B cell (primary cell): ENCODE measurements at regions not wholly inside any gene's neighbourhood (a gene's known extent, or its start where the extent isn't known, plus 50 kb on each side); places are given as distances from the start of the nearest gene placed in this dataset.

Experiments used
- ATAC-seq: fragments of 200-7000 bp; cut with Tn5 transposase; one replicate; pipeline ENCODE4 v1.10.0; 2021; ENCODE audit warnings: low read depth, mild to moderate bottlenecking, moderate number of reproducible peaks, moderate library complexity
- CTCF ChIA-PET: fragments of 350-600 bp; sonication (Branson Sonifier 250); formaldehyde crosslinking; loops from one replicate; lab custom pipeline; 2021; ENCODE audit warnings: antibody characterized with exemption, inconsistent platforms; lab: Charles Lee
- POLR2A ChIA-PET: fragments of 350-600 bp; sonication (Branson Sonifier 250); formaldehyde crosslinking; loops from one replicate; lab custom pipeline; 2021; ENCODE audit warnings: antibody characterized with exemption; lab: Charles Lee
- DNase-seq: peaks from one replicate; pipeline ENCODE4 v3.0.0; 2013
- H2AFZ ChIP-seq: 2 replicates; pipeline ENCODE4 v1.6.1; 2012; ENCODE audit warnings: mild to moderate bottlenecking, low read depth, low read length; ENCODE audit not compliant: insufficient read depth, poor library complexity, severe bottlenecking
- H3K27ac ChIP-seq, 2 donors: 1 replicate in 1 of 2; 2 replicates in 1 of 2; pipeline ENCODE4 v1.5.1; 2012 to 2013; ENCODE audit warnings: low read length in 2 of 2, mild to moderate bottlenecking in 2 of 2, moderate library complexity in 1 of 2
- H3K27me3 ChIP-seq, 4 experiments: fragments of 200-600 bp in 1 of 4; sonication (generic) in 1 of 4; replicated peaks in 1 of 4; 1 replicate in 2 of 4; 2 replicates in 2 of 4; pipeline versions ENCODE4 v1.6.1 to v1.7.0; 2013 to 2016; ENCODE audit warnings: low read length in 3 of 4, mild to moderate bottlenecking in 2 of 4, mixed read lengths in 1 of 4, moderate library complexity in 1 of 4; ENCODE audit not compliant: insufficient read depth in 4 of 4, control insufficient read depth in 3 of 4; ENCODE audit errors: control extremely low read depth in 1 of 4
- H3K36me3 ChIP-seq, 2 experiments: replicated peaks in 1 of 2; 1 replicate in 1 of 2; 2 replicates in 1 of 2; pipeline versions ENCODE4 v1.6.1 to v1.7.1; 2013; ENCODE audit warnings: low read length in 1 of 2; ENCODE audit not compliant: insufficient read depth in 2 of 2, control insufficient read depth in 1 of 2; ENCODE audit errors: control extremely low read depth in 1 of 2, extremely low read depth in 1 of 2
- H3K4me1 ChIP-seq, 2 donors: fragments of 200-600 bp in 1 of 2; sonication (generic) in 1 of 2; 1 replicate in 1 of 2; 2 replicates in 1 of 2; pipeline versions ENCODE4 v1.5.1 to v1.6.1; 2013 to 2017; ENCODE audit warnings: low read length in 2 of 2; ENCODE audit not compliant: control insufficient read depth in 2 of 2, insufficient read depth in 2 of 2
- H3K4me2 ChIP-seq: replicated peaks from 2 replicates; pipeline ENCODE3; 2012; ENCODE audit warnings: mild to moderate bottlenecking, low read depth, low read length; ENCODE audit not compliant: poor library complexity, severe bottlenecking
- H3K4me3 ChIP-seq, 5 experiments: fragments of 200-600 bp in 1 of 5; sonication (generic) in 1 of 5; 1 replicate in 3 of 5; 2 replicates in 2 of 5; pipeline versions ENCODE4 v1.5.1 to v1.7.0; 2011 to 2016; ENCODE audit warnings: low read length in 4 of 5, mild to moderate bottlenecking in 4 of 5, low read depth in 2 of 5, control low read depth in 1 of 5, moderate library complexity in 1 of 5; ENCODE audit not compliant: insufficient read depth in 1 of 5; ENCODE audit errors: control extremely low read depth in 1 of 5, extremely low read depth in 1 of 5
- H3K79me2 ChIP-seq: fragments of 200-600 bp; sonication (generic); one replicate; pipeline ENCODE4 v1.6.0; 2016; ENCODE audit warnings: low read length; ENCODE audit not compliant: control insufficient read depth, insufficient read depth
- H3K9ac ChIP-seq: fragments of 200-600 bp; sonication (generic); 2 replicates; pipeline ENCODE4 v1.6.1; 2017; ENCODE audit warnings: mild to moderate bottlenecking, low read length, moderate library complexity
- H3K9me3 ChIP-seq, 3 donors: one replicate each; pipeline versions ENCODE4 v1.6.1 to v1.7.1; 2013; ENCODE audit warnings: low read length in 2 of 3; ENCODE audit not compliant: control insufficient read depth in 2 of 3, insufficient read depth in 1 of 3; ENCODE audit errors: control extremely low read depth in 1 of 3
- H4K20me1 ChIP-seq: 2 replicates; pipeline ENCODE4 v1.6.0; 2012; ENCODE audit warnings: mild to moderate bottlenecking, low read length; ENCODE audit not compliant: insufficient read depth, control insufficient read depth, poor library complexity, severe bottlenecking
- H3K27ac Mint-ChIP-seq: one replicate; pipeline ENCODE4 v1.8.0; 2021; ENCODE audit warnings: mixed read lengths
- H3K27me3 Mint-ChIP-seq: one replicate; pipeline ENCODE4 v1.8.0; 2021; ENCODE audit warnings: mixed read lengths
- H3K4me1 Mint-ChIP-seq: one replicate; pipeline ENCODE4 v1.8.0; 2021; ENCODE audit warnings: mixed read lengths
- H3K4me3 Mint-ChIP-seq: one replicate; pipeline ENCODE4 v1.8.0; 2021; ENCODE audit warnings: mixed read lengths
- H3K9me3 Mint-ChIP-seq: one replicate; pipeline ENCODE4 v1.8.0; 2022; ENCODE audit warnings: mixed read lengths; ENCODE audit not compliant: insufficient read depth
- EZH2 ChIP-seq: IDR thresholded peaks from 2 replicates; pipeline ENCODE4 v1.6.1; 2012; ENCODE audit warnings: borderline replicate concordance, low read depth, mild to moderate bottlenecking, moderate library complexity, low read length; ENCODE audit not compliant: insufficient read depth, poor library complexity, severe bottlenecking
- intact Hi-C: fragments of 100-400 bp; cut with micrococcal nuclease; formaldehyde crosslinking; loops from one replicate; pipeline ENCODE4 v1.10.0; 2022
- TF ChIP-seq, protein P1 (sequence below): fragments of 200-600 bp; IDR thresholded peaks from one replicate; pipeline ENCODE4 v1.8.0; 2022; ENCODE audit warnings: antibody characterized with exemption, mild to moderate bottlenecking

DNA sequence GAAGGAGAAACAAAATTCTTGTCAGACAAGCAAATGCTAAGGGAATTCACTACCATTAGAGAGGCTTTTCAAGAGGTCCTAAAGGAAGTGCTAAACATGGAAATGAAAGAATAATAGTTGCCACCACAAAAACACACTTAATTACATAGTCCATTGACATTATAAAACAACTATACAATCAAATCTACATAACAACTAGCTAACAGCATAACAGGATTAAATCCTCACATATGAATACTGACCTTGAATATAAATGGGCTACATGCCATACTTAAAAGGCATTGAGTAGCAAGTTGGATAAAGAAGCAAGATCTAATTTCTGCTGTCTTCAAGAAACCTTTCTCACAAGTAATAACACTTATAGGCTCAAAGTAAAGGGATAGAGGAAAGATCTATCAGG is 811.5 kb upstream of the CITED2 start:
- Histone ChIP-seq H4K20me1 (no peaks in the 10 kb centered on the region), H3K27me3 (no peaks in the 10 kb centered on the region), H3K79me2 (no peaks in the 10 kb centered on the region), H2AFZ (no peak overlapping the region), H3K27ac (no peak overlapping the region), H3K9ac (no peak overlapping the region), H3K4me1 (no peaks in the 10 kb centered on the region), H3K4me3 (no peak overlapping the region), H3K9me3 (peaks cover 0 to 6% (median 0%) of the 10 kb centered on the region in 3 donors), H3K36me3 (no peaks in the 10 kb centered on the region), H3K4me2 (no peak overlapping the region)
- DNase-seq = no peak
- ChIA-PET CTCF (no interaction called here), POLR2A (no interaction called here)
- Mint-ChIP-seq H3K4me1 (no peaks in the 10 kb centered on the region), H3K27me3 (no peaks in the 10 kb centered on the region), H3K9me3 (no peaks in the 10 kb centered on the region), H3K27ac (no peak overlapping the region), H3K4me3 (no peak overlapping the region)
- ATAC-seq = no peak
- TF ChIP-seq, protein P1, sequence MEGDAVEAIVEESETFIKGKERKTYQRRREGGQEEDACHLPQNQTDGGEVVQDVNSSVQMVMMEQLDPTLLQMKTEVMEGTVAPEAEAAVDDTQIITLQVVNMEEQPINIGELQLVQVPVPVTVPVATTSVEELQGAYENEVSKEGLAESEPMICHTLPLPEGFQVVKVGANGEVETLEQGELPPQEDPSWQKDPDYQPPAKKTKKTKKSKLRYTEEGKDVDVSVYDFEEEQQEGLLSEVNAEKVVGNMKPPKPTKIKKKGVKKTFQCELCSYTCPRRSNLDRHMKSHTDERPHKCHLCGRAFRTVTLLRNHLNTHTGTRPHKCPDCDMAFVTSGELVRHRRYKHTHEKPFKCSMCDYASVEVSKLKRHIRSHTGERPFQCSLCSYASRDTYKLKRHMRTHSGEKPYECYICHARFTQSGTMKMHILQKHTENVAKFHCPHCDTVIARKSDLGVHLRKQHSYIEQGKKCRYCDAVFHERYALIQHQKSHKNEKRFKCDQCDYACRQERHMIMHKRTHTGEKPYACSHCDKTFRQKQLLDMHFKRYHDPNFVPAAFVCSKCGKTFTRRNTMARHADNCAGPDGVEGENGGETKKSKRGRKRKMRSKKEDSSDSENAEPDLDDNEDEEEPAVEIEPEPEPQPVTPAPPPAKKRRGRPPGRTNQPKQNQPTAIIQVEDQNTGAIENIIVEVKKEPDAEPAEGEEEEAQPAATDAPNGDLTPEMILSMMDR = no peak
- no peak for TF ChIP-seq EZH2
- intact Hi-C loops = no loop called here

DNA sequence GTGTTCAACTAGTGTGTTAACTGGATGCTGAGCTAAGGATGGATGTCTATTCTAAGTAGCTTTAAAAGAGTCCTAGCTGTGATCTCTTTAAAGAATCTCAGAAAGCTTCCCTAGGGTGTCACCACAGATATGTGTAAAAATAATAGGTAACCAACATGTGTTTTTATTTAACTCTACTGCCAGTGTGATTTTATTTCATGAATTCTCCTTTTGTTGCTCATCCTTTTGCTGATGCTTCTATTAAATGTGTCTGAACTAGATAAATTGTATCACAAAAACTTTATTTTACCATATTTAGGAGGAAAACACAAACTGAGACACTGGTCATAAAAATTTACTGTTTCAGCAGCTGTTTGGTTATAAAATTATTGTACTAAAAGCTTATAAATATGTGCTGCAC is 809.4 kb upstream of the CITED2 start:
- H2AFZ ChIP-seq = no peak overlapping the region

More for the DNA sequence above, 809.4 kb upstream of the CITED2 start:
- Mint-ChIP-seq H3K27me3 (no peaks in the 10 kb centered on the region), H3K4me3 (no peak overlapping the region), H3K9me3 (no peaks in the 10 kb centered on the region), H3K27ac (no peak overlapping the region), H3K4me1 (no peaks in the 10 kb centered on the region)
- Histone ChIP-seq H3K27me3 (no peaks in the 10 kb centered on the region), H3K36me3 (no peaks in the 10 kb centered on the region), H3K9me3 (peaks cover 0 to 6% (median 0%) of the 10 kb centered on the region in 3 donors), H3K79me2 (no peaks in the 10 kb centered on the region), H3K27ac (no peak overlapping the region), H3K4me3 (no peak overlapping the region), H3K4me1 (no peaks in the 10 kb centered on the region), H4K20me1 (no peaks in the 10 kb centered on the region), H3K4me2 (no peak overlapping the region), H3K9ac (no peak overlapping the region)
- ChIA-PET CTCF (no interaction called here), POLR2A (no interaction called here)
- no peak for ATAC-seq
- TF ChIP-seq, protein P1 = no peak
- no peak for TF ChIP-seq EZH2
- intact Hi-C loops = no loop called here
- DNase-seq = no peak
